ENCODE measurements at regions not wholly inside any gene's neighbourhood (a gene's known extent, or its start where the extent isn't known, plus 50 kb on each side); places are given as distances from the start of the nearest gene placed in this dataset.
"Not testable (repeated sequence)": the region's sequence is repeated elsewhere in the genome, so short reads cannot be mapped to it uniquely, and the experiment has no call there.

DNA sequence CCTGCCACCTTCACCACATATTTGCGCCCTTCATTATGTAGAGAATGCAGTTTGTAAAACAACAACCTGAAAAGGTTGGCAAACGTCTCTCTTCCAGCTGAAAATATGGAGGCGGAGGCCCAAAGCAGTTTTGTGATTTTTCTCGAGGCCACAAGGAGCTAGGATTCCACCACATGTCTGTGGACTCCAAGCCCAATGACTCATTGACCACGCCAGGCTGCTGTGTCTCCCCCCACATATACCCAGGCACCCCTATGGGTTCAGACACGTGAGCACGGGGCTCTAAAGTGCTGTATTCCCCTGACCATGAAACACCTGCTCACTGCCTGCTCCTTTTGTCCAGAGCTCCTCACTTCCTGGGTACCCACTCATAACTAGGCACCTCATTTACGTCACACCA lies 121.4 kb upstream of the CDH5 start:
- H3K4me3 ChIP-seq (replicated peaks; ENCODE audit: low read depth, low read length), result no peak overlapping the region
- no peak for DNase-seq (ENCODE audit: extremely low read depth, low read depth)
- TF ChIP-seq, protein P1, sequence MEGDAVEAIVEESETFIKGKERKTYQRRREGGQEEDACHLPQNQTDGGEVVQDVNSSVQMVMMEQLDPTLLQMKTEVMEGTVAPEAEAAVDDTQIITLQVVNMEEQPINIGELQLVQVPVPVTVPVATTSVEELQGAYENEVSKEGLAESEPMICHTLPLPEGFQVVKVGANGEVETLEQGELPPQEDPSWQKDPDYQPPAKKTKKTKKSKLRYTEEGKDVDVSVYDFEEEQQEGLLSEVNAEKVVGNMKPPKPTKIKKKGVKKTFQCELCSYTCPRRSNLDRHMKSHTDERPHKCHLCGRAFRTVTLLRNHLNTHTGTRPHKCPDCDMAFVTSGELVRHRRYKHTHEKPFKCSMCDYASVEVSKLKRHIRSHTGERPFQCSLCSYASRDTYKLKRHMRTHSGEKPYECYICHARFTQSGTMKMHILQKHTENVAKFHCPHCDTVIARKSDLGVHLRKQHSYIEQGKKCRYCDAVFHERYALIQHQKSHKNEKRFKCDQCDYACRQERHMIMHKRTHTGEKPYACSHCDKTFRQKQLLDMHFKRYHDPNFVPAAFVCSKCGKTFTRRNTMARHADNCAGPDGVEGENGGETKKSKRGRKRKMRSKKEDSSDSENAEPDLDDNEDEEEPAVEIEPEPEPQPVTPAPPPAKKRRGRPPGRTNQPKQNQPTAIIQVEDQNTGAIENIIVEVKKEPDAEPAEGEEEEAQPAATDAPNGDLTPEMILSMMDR (IDR thresholded peaks at IDR 0.05; ENCODE audit: low read depth, low read length, missing control alignments), result no peak

DNA sequence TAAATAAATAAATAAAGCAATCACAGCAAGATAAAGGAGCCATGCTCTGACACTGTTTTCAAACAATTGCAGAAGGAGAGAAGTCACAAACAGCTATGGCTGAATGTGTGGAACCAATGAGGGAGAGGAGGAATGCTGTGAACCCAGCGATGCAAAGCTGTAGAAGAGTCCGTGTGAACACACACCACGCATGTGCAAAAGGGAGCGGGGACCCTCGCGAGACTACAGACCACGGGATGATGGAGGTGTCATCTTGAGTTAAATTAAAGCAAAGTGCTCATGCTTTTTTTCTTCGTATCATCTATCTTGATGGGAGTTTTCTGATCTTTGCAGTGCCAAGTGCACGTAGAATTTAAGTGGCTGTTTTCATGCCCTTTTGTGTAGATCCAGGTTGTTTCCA lies 123.8 kb upstream of the CDH5 start:
- no peak for DNase-seq (ENCODE audit: extremely low read depth, low read depth)
- H3K4me3 ChIP-seq (replicated peaks; ENCODE audit: low read depth, low read length), result no peak overlapping the region
- TF ChIP-seq, protein P1 (IDR thresholded peaks at IDR 0.05; ENCODE audit: low read depth, low read length, missing control alignments), result no peak

DNA sequence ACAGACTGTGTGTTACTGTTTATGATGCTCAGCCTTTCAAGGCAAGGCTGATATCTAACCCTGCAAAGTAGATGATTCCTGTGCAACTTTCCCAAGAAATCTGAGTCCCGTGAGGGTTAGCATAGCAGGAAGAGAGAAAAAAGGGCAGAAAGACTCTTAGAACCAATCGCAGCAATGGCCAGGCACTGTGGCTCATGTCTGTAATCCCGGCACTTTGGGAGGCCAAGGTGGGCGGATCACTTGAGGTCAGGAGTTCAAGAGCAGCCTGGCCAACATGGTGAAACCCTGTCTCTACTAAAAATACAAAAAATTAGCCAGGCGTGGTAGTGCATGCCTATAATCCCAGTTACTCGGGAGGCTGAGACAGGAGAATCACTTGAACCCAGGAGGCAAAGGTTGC lies 124.3 kb upstream of the CDH5 start:
- not testable (repeated sequence) for H3K4me3 ChIP-seq (replicated peaks; ENCODE audit: low read depth, low read length); DNase-seq (ENCODE audit: extremely low read depth, low read depth)

DNA sequence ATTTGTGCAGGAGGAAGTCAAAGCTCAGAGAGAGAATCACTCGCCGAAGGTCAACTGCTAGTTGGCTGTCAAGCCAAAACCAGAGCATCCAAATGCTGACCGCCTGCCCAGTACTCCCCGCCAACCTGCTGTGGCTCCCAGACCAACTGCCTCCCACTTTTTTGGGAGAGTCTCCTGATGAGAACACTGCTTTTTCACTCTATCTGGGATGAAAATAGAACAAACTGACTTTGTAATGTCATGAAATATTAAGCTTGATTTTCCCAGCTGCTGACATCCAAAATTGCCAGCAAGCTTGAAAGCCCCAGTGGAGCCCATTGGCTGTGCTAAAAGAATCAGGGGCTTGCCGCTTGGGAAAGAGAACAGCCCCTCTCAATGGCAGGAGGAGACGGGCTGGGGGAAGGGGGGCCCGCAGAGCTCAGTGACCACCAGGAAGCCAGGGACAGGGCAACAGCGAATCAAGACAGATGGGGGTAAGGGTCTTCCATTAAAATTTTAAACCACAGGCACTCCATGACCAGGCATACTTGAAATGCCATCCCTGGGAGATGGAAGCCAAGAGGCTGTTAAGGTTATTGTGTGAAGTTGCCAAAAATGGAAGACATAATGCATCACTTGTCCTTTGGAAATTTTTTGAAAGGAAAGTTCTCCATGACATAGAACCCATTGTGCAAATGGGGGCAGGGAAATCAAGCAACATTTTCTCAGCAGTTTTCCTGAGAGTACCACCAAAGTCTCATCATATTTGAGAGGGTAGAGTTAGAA lies 125.7 kb upstream of the CDH5 start:
- no peak for DNase-seq (ENCODE audit: extremely low read depth, low read depth)
- TF ChIP-seq, protein P1 (IDR thresholded peaks at IDR 0.05; ENCODE audit: low read depth, low read length, missing control alignments), result no peak

GRCh38 chr16:66240088-66240487 lies 126.4 kb upstream of the CDH5 start:
- H3K4me3 ChIP-seq (replicated peaks; ENCODE audit: low read depth, low read length), result no peak overlapping the region
- DNase-seq (ENCODE audit: extremely low read depth, low read depth), result no peak
- TF ChIP-seq, protein P1 (IDR thresholded peaks at IDR 0.05; ENCODE audit: low read depth, low read length, missing control alignments), result no peak

More for the DNA sequence above, 125.7 kb upstream of the CDH5 start:
- no peak overlapping the region for H3K4me3 ChIP-seq (replicated peaks; ENCODE audit: low read depth, low read length)

DNA sequence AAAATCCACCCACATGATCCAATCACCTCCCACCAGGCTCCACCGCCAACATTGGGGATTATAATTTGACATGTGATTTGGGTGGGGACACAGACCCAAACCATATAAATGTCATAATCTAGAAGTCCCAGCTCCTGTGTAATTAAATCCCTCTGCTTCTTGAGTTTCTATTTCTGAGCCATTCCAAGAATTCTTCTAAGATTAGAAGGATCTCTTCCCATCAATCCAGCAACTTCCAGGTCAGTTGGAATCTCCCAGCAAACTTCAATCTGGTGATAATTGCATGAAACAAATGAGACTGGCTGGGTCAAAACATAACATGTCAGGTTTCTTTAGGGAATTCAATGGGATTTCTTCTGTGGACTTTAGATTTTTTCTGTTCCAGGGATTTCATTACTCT lies 127.8 kb upstream of the CDH5 start:
- H3K4me3 ChIP-seq (replicated peaks; ENCODE audit: low read depth, low read length), result no peak overlapping the region
- DNase-seq (ENCODE audit: extremely low read depth, low read depth), result no peak
- TF ChIP-seq, protein P1 (IDR thresholded peaks at IDR 0.05; ENCODE audit: low read depth, low read length, missing control alignments), result no peak

DNA sequence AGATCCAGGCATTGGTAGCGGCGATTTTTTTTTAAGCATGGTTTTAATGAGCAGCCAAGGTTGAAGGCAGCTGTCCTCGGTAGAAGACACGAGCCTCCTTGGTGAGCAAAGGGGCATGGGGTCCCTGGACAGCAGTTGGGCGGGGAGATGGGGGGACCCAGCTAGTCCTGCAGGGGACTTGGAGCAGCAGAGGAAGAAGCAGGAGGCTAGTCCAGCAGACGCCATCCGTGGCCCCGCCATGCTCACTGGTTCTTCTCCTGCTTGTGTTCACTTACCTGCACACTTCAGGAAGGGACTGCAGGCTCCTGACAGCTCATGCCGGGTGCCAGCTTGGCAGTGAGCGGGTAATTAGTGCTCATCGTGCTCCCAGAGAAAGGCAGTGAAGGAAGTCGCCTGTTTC lies 130.2 kb upstream of the CDH5 start:
- TF ChIP-seq, protein P1 (IDR thresholded peaks at IDR 0.05; ENCODE audit: low read depth, low read length, missing control alignments), result no peak
- no peak for DNase-seq (ENCODE audit: extremely low read depth, low read depth)
- no peak overlapping the region for H3K4me3 ChIP-seq (replicated peaks; ENCODE audit: low read depth, low read length)
